Thoracic aorta (tissue), 2 donors: ENCODE measurements at regions not wholly inside any gene's neighbourhood (a gene's known extent, or its start where the extent isn't known, plus 50 kb on each side); places are given as distances from the start of the nearest gene placed in this dataset.
"Not testable (repeated sequence)": the region's sequence is repeated elsewhere in the genome, so short reads cannot be mapped to it uniquely, and the experiment has no call there.

Source experiments
- ATAC-seq: fragments of 150-250 bp; one replicate; pipeline ENCODE4 v1.8.0; 2017; ENCODE audit warnings: low read depth; ENCODE audit not compliant: insufficient number of reproducible peaks, low FRiP score
- DNase-seq: peaks from one replicate; pipeline ENCODE4 v3.0.0-alpha.2; 2020; ENCODE audit warnings: low spot score
- H3K27ac ChIP-seq, 2 donors: fragments of 200-600 bp; sonication (generic); 1 replicate in 1 of 2; 2 replicates in 1 of 2; pipeline ENCODE4 v1.5.1; 2016; ENCODE audit warnings: mild to moderate bottlenecking in 2 of 2, moderate library complexity in 2 of 2
- H3K27me3 ChIP-seq: fragments of 200-600 bp; sonication (generic); replicated peaks from 2 replicates; pipeline ENCODE4 v1.6.0; 2016; ENCODE audit warnings: mild to moderate bottlenecking; ENCODE audit not compliant: insufficient read depth
- H3K36me3 ChIP-seq: fragments of 200-600 bp; sonication (generic); one replicate; pipeline ENCODE4 v1.5.1; 2016
- H3K4me1 ChIP-seq, 2 donors: fragments of 200-600 bp; sonication (generic); 1 replicate in 1 of 2; 2 replicates in 1 of 2; pipeline versions ENCODE4 v1.5.1 to v1.6.0; 2016; ENCODE audit warnings: low read depth in 2 of 2, mild to moderate bottlenecking in 1 of 2; ENCODE audit not compliant: control insufficient read depth in 1 of 2
- H3K4me3 ChIP-seq: fragments of 200-600 bp; sonication (generic); 2 replicates; pipeline ENCODE4 v1.5.1; 2016; ENCODE audit warnings: mild to moderate bottlenecking
- H3K9me3 ChIP-seq: fragments of 200-600 bp; sonication (generic); 2 replicates; pipeline ENCODE4 v1.5.1; 2016
- CTCF ChIP-seq: fragments of 200-600 bp; sonication (generic); IDR thresholded peaks from one replicate; pipeline ENCODE4 v1.5.1; 2019; ENCODE audit warnings: antibody characterized with exemption

- Histone ChIP-seq H3K4me1 (peaks cover 12 to 14% of the 10 kb centered on the region in 2 donors), H3K27ac (no peak overlapping the region), H3K4me3 (no peak overlapping the region), H3K36me3 (no peaks in the 10 kb centered on the region), H3K27me3 (no peaks in the 10 kb centered on the region), H3K9me3 (no peaks in the 10 kb centered on the region)
- DNase-seq (no peak), ATAC-seq (no peak)
- no peak for TF ChIP-seq CTCF
Observed at GRCh38 chr20:53647286-53647821, 53.7 kb upstream of the ZNF217 start.

- H3K4me1 ChIP-seq, result peaks cover 9 to 12% of the 10 kb centered on the region in 2 donors
- H3K27me3 ChIP-seq, result no peaks in the 10 kb centered on the region
- no peaks in the 10 kb centered on the region for H3K9me3 ChIP-seq
- no peaks in the 10 kb centered on the region for H3K36me3 ChIP-seq
- H3K27ac ChIP-seq, result no peak overlapping the region
- DNase-seq (no peak), ATAC-seq (no peak)
- no peak overlapping the region for H3K4me3 ChIP-seq
- TF ChIP-seq CTCF, result no peak
Observed at GRCh38 chr20:53646550-53646949, 52.9 kb upstream of the ZNF217 start.

- no peaks in the 10 kb centered on the region for H3K27me3 ChIP-seq
- no peak overlapping the region for H3K4me3 ChIP-seq
- no peaks in the 10 kb centered on the region for H3K36me3 ChIP-seq
- no peak for DNase-seq
- no peak for ATAC-seq
- no peak for TF ChIP-seq CTCF
- no peaks in the 10 kb centered on the region for H3K9me3 ChIP-seq
- peaks cover 9 to 12% of the 10 kb centered on the region in 2 donors for H3K4me1 ChIP-seq
- no peak overlapping the region for H3K27ac ChIP-seq
Observed at GRCh38 chr20:53645582-53645897, 51.9 kb upstream of the ZNF217 start.

- H3K27ac ChIP-seq, ATAC-seq, DNase-seq, H3K36me3 ChIP-seq, H3K9me3 ChIP-seq, H3K27me3 ChIP-seq, H3K4me3 ChIP-seq: not testable (repeated sequence)
- H3K4me1 ChIP-seq, result peaks cover 9 to 12% of the 10 kb centered on the region in 2 donors
Observed at GRCh38 chr20:53644108-53644507, 50.5 kb upstream of the ZNF217 start.
